ENCODE measurements at regions not wholly inside any gene's neighbourhood (a gene's known extent, or its start where the extent isn't known, plus 50 kb on each side); places are given as distances from the start of the nearest gene placed in this dataset.
"Not testable (repeated sequence)": the region's sequence is repeated elsewhere in the genome, so short reads cannot be mapped to it uniquely, and the experiment has no call there.

DNA sequence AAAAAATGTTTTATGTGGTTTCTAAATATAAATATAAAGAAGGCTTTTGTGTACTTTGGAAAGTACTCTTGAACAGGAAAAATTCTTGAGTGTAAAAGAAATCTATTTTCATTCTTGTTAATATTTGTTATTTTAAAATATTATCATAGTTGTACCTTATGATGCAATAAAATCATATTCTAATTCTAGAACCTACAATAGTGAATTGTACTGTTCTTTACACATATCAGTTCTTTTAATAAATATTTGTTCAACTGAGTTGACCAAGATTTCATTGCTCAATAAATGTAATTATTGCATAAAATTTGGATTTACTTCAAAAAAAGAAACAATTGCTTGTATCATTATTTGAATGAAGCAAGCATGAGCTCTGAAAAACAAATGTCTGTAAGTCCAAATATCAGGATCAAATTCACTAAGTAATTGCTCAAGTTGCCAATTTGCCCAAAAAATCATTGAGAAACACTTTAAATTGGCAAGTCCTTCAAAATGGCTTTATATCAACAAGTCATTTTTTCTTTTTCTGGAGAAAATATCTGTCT lies 191.6 kb upstream of the SLC16A7 start:
- no peak for DNase-seq

DNA sequence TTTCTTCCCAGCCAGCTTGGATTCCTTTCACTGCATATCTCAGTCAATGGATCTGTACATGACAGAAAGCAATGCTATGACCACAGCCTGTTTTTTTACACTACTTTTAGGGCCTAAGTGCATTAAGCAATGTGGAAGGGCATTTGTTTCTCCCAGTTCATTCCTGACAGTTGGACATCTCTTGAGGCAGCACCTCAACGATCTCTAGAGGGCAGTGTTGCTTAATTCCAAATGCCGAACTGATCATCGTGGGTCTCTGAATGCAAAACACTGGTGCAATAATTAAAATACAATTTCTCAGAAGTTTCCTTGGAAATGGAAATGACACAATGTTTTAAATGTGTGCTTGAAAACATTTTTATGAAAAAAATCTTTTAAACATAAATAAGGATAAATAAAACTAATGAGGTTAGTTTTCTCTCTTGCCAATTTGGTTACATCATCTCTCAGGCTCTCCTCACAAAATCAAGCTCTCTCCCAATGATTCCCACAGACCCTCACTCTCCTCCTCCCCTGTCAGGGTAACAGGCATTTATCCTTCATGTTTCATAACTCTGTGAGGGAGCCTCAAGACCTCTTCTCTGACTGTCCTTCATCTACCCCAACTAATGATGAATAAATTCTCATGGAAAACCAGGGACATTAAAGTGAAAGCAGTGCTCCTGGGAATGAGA lies 192.4 kb upstream of the SLC16A7 start:
- peak; percentile 64 for DNase-seq

DNA sequence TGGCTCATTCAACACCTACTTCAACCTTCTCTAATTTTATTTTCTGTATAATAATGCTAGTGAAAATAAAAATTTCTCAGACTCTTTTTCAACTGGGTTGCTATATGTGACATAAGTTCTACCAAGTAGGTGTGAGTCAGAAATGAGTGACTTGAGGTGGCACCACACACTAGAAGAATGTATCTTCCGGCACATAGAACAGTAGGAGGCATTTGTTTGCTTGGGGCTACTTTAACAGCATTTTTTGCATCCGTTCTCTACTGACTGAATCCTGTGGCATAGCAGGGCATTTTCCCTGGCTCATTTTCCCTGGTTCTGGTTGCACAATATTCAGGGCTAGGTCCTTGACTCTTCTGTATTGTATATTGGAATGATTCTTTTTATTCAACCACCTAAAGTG lies 194.0 kb upstream of the SLC16A7 start:
- DNase-seq = no peak

DNA sequence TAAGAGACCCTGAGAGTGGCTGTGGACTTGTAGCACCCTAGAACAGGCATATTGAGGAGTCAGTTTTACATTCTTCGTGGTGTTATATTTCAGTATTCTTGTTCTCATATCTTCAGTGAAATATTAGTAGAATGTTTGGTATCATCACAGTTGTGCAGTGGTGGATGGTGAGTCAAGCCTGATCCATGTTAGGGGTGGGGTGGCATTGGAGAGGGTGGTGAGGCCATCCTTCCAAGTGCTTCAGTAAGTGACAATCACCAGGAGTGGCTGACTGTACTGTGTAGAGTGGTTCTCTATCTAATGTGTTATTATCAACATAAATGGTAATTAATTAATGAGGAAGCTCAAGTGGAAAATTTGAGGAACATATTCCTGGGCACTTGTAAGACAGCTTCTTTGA lies 197.7 kb upstream of the SLC16A7 start:
- no peak for DNase-seq

DNA sequence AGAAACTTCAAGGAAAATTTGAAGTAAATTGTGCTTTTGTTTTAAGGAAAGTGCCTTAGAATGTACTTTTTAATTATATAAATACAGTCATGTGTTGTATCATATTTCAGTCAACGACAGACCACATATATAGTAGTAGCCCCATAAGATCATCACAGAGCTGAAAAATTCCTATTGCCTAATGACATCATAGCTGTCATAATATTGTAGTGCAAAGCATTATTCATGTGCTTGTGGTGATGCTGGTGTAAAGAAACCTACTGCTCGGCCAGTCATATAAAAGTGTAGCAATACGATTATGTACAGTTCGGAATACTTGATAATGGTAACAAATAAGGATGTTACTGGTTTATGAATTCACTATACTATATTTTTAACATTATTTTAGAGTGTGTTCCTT lies 198.9 kb upstream of the SLC16A7 start:
- peak; percentile 17 for DNase-seq

DNA sequence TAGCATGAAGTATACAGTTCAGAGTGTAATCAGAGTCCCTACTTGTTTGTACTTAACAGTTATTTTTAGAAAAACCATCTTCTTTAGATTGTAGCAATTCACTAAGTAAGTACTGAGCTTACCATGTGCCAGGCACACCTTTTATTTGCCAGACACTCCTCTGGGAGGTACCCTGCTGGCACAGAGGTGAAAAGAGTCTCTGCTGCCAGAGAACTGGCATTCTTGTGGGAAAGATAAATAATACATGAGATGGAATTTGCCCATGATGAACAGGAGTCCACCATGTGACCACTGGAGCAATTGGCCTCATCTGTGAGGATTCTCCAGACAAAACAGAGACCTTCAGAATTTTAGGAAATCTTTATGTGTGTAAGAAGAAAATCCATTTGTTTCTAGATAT lies 199.3 kb upstream of the SLC16A7 start:
- DNase-seq = peak; percentile 75

DNA sequence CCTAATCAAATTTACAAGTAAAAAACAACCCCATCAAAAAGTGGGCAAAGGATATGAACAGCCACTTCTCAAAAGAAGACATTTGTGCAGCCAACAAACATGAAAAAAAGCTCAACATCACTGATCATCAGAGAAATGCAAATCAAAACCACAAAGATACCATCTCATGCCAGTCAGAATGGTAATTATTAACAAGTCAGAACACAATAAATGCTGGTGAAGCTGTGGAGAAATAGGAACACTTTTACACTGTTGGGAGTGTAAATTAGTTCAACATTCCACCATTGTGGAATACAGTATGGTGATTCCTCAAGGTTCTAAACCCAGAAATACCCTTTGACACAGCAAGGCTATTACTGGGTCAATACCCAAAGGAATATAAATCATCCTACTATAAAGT lies 200.5 kb upstream of the SLC16A7 start:
- DNase-seq = not testable (repeated sequence)

DNA sequence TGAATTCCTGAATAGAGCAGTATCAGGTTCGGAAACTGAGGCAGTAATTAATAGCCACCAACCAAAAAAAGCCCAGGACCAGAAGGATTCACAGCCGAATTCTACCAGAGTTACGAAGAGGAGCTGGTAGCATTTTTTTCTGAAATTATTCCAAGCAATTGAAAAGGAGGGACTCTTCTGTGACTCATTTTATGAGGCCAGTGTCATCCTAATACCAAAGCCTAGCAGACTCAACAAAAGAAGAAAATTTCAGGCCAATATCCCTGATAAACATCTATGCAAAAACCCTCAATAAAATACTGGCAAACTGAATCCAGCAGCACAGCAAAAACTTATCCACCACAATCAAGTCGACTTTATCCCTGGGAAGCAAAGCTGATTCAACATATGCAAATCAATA lies 202.3 kb upstream of the SLC16A7 start:
- DNase-seq = no peak

DNA sequence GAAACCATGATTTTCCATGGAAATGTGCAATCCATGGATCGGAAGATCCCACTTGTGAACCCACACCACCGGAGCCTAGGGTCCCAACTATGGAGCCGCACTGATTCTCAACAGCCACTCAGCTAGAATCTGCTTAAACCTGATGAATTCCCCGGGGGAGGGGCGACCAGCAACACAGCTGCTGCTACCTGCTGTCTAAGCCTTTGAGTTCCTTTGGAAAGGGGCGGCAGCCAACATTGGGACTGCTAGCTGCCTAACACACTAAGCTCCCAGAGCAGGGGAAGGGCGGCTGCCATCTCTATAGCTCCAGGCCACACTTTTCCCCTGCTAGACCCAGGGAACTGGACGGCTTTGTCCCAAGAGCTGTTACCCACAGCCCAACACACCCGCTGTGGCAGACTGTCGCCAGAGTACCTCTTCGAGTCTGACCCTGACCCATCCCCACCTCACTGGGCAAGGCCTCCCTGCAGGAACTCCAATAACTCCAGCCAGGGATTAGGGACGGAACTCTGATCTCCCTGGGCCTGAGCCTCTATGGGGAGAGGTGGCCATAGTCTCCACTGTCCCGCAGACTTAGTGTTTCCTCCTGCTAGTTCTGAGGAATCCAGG lies 205.8 kb upstream of the SLC16A7 start:
- no peak for DNase-seq

DNA sequence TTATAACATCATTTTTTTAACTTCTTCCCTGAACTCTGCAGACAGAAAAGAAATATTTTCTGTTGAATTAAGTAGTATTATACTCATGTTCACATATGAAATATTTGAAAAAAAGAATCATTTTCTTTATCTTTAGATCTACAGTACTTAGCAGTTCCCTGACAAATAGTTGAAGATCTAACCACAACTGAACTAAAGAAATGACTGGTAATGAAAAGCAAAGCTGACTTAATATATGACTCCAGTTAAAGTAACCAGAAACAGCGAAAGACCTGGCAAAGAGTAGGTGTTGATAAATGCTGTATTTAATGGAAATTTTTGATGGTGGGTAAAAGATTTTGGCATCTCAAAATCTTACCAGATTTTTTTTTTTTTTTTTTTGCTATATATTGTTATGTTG lies 207.1 kb upstream of the SLC16A7 start:
- DNase-seq = no peak

DNA sequence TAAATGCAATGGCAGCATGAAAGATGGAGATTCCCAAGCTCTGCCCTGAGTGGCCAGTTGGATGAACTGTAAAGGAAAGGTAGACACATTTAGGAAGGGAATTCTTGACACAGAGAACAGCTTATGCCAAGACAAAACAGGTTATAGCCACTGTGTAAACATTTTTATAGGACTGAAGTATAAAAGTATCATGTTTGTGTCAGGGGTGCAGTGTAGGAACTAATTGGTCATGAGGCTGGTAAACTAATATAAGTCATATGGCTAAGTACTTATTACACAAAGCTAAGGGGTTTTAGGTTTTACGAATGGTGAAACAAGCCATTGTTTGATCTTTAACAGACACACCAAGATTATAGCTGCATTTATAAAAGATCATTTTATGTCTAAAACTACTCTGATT lies 207.7 kb upstream of the SLC16A7 start:
- DNase-seq = no peak

DNA sequence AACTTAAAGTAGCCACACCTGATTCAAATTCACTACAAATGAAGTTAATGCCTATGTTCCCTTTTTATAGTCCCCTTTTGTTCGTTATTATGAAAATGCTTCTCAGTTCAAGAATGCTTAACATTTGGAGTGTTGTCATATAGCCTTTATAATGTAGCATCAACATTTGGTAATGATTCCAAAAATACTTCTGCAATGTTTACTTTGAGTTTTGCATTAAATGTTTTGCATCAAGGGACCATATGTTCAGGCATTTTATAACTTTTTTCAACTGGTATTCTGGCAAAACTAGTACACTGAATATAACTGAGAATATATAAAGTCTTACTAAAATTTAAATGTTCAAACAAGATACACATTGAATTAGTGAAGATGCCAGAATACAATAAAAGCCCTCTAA lies 209.6 kb upstream of the SLC16A7 start:
- no peak for DNase-seq

DNA sequence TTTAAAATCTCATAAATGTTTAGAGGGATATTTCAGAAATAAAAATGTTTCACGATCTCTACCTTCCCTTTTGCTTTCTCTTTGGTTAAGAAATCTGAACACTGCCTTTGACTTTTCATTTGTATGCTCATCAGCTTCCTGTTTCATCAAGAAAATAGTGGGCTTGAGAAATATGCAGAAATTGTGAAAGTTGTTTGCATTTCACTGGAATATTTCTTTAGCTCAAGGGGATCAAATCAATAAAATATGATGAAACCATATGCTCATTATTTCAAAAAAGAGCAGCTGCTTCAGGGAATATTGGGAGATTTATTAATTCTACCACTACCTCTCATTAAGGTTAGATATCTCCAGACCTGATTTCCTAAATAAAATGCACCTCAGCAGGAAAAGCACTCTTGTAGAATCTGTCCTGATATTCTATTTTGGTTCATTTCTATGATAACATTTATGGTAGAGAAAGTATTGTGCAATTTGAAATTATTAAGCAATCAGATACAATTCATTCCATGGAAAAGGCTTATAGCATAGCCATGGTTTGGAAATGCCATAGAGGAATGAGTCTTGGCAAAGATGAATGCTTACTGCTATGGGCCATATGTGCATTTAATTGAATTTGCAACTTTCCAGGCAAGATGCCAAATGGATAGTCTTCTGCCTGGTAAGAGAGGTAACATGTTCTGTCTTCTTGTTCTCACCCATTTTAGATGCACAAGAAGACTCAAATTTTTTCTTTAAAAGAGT lies 212.6 kb upstream of the SLC16A7 start:
- DNase-seq = peak; percentile 82

DNA sequence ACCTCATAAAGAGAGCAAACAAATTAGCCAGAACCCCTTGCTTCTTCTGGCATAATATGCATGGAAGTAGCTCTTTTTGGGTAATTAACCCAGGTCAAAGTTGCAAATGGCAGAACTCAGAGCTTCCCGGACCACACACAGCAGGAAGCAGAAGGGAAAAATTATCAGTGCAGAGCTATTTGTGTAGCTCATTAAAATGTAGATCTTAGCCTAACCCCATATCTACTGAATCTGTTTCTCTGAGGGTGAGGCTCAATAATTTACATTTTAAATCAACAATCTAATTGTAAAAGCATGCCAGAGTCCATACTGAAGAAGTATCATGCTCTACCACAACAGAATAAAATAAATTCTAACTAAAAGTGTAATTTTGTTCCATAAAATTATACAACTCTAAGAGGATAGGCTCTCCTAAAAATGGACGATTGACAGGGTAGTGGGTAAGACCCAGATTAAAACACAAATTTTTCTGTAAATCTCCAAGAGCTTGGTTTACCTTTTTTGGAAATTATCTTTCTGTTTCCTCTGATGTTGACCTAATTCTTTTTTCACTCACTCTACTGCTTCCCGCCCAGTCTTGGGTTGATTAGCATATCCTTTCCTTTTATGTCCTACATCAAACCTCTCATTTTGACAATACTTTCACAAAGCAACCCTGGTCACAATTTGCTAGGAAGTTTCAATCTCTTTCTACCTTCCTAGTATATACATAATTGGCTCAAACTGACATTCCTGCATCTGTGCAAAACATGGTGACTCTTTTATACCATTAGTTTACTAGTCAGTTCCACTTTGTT lies 213.3 kb upstream of the SLC16A7 start:
- no peak for DNase-seq

DNA sequence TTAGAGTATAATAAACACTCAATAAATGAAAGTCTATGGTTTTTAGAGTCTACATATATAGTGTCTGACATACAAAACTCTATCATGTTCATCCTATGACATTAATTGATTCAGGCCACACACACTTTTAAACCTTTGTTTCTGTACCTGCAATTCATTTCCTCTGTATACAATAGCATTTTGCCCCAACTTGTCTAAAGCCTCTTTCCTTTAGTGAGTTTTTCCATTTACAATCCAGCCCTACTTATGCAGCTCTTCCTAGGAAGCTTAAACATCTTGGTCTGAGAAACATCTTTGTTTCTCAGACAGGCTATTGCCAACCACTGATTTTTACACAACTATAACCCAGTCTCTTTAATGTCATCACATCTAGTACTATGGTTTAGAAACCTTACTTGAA lies 214.7 kb upstream of the SLC16A7 start:
- DNase-seq = no peak

DNA sequence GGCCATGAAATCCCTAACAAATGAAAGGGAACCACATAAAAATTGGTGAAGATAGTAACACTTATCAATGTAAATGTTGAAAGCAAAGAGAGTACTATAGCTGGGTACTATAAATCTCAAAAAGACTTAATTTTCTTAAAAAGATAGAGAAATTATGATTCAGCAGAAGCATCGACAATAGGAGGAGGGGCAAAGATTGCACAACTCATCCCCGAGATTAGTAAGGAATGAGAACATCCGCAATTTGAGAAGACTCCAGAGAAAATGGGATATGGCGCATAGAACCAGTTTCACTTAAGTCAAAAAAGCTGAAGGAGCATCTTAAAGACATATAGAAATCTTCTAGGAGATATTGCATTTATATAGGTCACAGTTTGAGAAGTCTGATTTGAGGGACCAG lies 220.2 kb upstream of the SLC16A7 start:
- no peak for DNase-seq

DNA sequence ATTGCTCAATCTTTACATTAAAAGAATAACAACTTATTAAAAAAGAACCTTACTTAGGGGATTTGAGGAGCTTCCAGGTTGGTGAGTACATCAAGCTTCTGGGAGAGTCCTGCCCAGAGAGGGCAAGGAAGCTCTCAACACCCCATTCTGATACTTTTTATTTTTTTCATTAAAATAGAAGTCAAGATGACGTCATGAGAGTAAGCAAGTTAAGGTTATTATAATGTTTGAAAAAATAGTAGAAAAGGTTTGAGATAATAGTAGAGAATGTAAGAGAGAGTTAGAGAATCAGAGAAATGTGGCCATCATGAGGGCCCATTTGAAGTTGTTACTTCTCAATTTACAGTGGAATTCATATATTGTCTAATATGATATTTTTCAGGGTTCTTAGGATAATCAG lies 221.0 kb upstream of the SLC16A7 start:
- DNase-seq = no peak

DNA sequence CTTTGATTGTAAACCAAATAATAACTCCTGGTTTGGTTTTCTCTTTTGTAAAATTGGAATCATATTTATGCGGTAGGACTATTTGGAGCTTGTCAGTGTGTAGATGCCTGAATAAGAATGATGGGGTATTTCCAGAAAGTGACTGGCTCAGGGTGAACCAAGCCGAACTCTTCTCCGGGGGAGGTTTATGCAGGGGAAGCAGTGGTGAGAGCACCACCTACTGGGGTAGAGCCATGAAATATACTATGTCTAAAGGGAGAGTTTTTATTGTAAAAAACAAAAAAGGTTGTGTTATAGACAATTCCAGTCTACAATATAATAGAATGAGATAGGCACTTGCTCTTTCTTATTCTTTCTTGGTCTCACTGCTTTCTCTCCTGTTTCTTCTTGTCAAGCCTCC lies 222.9 kb upstream of the SLC16A7 start:
- DNase-seq = peak; percentile 56

DNA sequence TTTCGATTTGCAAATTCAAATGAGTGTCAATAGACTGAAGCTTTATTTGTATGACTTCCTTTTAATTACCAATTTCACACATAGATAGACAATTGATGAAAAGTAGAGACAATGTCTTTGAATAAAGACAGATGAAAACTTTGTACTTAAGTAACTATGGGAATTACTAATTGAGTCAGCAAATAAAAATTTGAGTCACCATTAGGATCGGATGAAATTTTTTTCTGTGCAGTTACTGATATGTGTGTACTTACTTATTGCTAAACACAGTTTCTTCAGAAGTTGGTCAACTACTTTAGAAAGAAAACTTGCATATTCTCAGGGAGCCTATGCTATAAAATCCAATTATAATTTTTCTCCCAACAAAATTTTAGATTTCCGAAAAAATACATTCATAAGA lies 224.9 kb upstream of the SLC16A7 start:
- no peak for DNase-seq

DNA sequence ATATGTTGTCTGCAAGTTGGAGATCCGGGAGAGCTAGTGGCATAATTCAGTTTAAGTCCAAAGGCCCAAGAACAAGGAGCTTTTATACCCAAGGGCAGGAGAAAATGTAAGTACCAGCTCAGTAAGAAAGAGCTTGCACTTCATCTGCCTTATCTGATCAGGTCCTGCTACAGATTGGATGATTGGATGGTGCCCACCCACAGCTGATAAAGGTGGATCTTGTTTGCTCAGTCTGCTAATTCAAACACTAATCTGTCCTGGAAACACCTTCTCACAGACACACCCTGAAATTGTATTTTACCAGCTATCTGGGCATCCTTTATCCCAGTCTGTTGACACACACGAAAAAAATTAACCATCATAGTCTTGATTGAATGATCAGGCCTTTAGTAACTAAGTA lies 230.7 kb upstream of the SLC16A7 start:
- DNase-seq = no peak

DNA sequence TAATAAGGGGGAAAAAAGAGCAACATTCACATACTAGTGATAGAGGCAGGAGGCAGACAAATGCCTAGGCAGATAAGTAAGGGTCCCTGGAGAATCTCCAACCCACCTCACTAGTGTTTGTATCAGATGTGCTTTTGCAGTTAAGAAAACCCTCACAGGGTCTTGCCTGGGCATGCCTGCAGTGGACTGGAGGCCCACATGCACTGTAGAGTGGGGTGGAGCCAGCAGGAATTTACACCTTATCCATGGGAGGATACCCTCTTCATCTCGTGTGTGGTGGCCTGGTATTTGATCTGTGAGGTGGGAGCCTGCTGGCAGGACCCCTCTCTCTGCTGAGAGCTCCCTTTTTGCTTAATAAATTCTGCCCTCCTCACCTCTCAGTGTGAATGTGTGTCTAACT lies 238.0 kb upstream of the SLC16A7 start:
- no peak for DNase-seq

DNA sequence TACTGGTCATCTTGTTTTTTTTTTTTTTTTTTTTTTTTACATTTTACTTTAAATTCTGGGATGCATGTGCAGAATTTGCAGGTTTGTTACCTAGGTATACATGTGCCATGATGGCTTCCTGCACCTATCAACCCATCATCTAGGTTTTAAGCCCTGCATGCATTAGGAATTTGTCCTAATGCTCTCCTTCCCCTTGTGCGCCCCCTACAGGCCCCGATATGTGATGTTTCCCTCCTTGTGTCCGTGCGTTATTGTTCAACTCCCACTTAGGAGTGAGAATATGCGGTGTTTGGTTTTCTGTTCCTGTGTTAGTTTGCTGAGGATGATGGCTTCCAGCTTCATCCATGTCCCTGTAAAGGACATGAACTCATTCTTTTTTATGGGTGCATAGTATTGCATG lies 249.6 kb upstream of the SLC16A7 start:
- DNase-seq = not testable (repeated sequence)

DNA sequence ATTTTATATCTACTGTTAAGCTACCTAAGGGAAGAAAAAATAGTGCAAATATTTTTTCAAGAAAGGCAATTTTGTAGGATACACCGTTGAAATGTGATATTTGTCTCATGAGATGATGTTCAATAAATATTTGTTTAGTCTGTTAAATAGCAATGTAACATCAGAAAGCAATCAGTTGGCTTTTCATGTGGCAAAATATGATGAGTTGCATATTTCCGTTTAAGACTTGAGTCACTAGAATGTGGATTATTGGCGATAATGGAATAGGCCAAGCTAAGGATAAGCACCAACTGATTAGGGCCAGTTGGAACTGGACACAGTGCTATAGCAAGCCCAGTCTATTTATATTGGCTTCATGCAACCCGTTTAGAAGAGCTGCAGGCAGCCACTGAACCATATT lies 250.4 kb upstream of the SLC16A7 start:
- no peak for DNase-seq
